Upper lobe of right lung (tissue), 1 donor: ENCODE measurements at regions not wholly inside any gene's neighbourhood (a gene's known extent, or its start where the extent isn't known, plus 50 kb on each side); places are given as distances from the start of the nearest gene placed in this dataset.
A peak's percentile ranks its signal among the peaks of the same experiment; 100 is the strongest.

Source experiments
- ATAC-seq: fragments of 200-7000 bp; cut with Tn5 transposase; one replicate; pipeline ENCODE4 v1.9.1; 2020; ENCODE audit warnings: mild to moderate bottlenecking, moderate library complexity
- DNase-seq: peaks from one replicate; pipeline ENCODE4 v3.0.0-alpha.2; 2020
- H3K27ac ChIP-seq: fragments of 200-600 bp; one replicate; pipeline ENCODE4 v1.8.0; 2022
- H3K27me3 ChIP-seq: fragments of 200-600 bp; one replicate; pipeline ENCODE4 v1.8.0; 2022; ENCODE audit warnings: mild to moderate bottlenecking
- H3K36me3 ChIP-seq: fragments of 200-600 bp; one replicate; pipeline ENCODE4 v1.8.0; 2022
- H3K4me1 ChIP-seq: fragments of 200-600 bp; one replicate; pipeline ENCODE4 v1.8.0; 2022
- H3K4me3 ChIP-seq: fragments of 200-600 bp; one replicate; pipeline ENCODE4 v1.8.0; 2022; ENCODE audit warnings: mild to moderate bottlenecking
- H3K9me3 ChIP-seq: fragments of 200-600 bp; one replicate; pipeline ENCODE4 v1.8.0; 2022
- CTCF ChIP-seq: fragments of 200-600 bp; IDR thresholded peaks from one replicate; pipeline ENCODE4 v1.8.0; 2022; ENCODE audit warnings: antibody characterized with exemption
- intact Hi-C: fragments of 100-400 bp; cut with DNase I; formaldehyde crosslinking; loops from one replicate; pipeline ENCODE4 v1.11.0; 2022
- donor health status: DM: no; HTN: yes; CAD: no; lungs with severe emphysema.

- Histone ChIP-seq H3K9me3 (no peaks in the 10 kb centered on the region), H3K36me3 (no peaks in the 10 kb centered on the region), H3K27ac (no peak overlapping the region), H3K4me1 (peaks cover 9% of the 10 kb centered on the region), H3K27me3 (no peaks in the 10 kb centered on the region), H3K4me3 (no peak overlapping the region)
- no peak for ATAC-seq
- intact Hi-C loops, result no loop called here
- DNase-seq, result no peak
- TF ChIP-seq CTCF, result no peak
Measured at GRCh38 chr5:57842364-57843058, 359.9 kb upstream of the ACTBL2 start.

DNA sequence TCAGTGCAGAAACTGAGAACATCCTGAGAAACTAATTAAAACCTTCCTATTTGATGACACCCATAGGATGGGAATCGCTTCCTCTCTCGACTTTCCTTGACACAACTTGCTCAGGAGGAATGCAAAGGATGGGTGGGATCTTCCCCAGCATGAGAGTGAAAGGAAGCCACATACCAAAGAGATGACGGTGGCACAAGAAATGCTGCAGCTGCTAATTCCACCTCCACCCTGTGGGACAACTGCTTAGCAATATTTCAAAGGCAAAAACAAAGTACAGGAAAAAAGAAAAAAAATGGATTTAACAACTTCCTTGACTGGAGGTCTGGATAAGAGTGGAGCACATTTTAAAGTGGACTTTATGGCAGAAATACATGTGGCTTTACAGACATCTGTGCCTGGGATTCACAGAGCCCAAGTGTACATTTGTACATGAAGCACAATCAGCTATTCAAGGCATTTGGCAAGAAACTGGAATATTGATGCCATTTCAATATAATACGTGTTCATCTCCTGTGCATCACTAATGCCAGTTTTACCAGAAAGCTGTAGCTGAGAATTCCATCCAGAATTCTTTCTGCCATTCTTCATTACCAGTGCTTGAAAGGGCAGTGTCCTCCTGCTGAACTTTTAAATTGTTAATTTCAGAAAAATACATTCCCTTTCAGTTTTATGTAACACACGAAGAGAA, 359.2 kb upstream of the ACTBL2 start:
- Histone ChIP-seq H3K27ac (no peak overlapping the region), H3K9me3 (no peaks in the 10 kb centered on the region), H3K4me3 (no peak overlapping the region), H3K4me1 (peaks cover 9% of the 10 kb centered on the region), H3K27me3 (no peaks in the 10 kb centered on the region), H3K36me3 (no peaks in the 10 kb centered on the region)
- ATAC-seq (peak; percentile 40), DNase-seq (no peak)
- TF ChIP-seq CTCF, result no peak
- intact Hi-C loops, result no loop called here

- H3K36me3 ChIP-seq, result no peaks in the 10 kb centered on the region
- no peak for TF ChIP-seq CTCF
- no peak overlapping the region for H3K27ac ChIP-seq
- H3K4me1 ChIP-seq, result peaks cover 9% of the 10 kb centered on the region
- no peak overlapping the region for H3K4me3 ChIP-seq
- no peak for DNase-seq
- H3K9me3 ChIP-seq, result no peaks in the 10 kb centered on the region
- intact Hi-C loops, result no loop called here
- H3K27me3 ChIP-seq, result no peaks in the 10 kb centered on the region
- ATAC-seq, result no peak
Measured at GRCh38 chr5:57839437-57840079, 356.9 kb upstream of the ACTBL2 start.

- no peak overlapping the region for H3K4me3 ChIP-seq
- intact Hi-C loops, result no loop called here
- H3K27ac ChIP-seq, result no peak overlapping the region
- no peak for ATAC-seq
- no peaks in the 10 kb centered on the region for H3K36me3 ChIP-seq
- no peak for TF ChIP-seq CTCF
- peaks cover 9% of the 10 kb centered on the region for H3K4me1 ChIP-seq
- H3K27me3 ChIP-seq, result no peaks in the 10 kb centered on the region
- no peaks in the 10 kb centered on the region for H3K9me3 ChIP-seq
- DNase-seq, result no peak
Measured at GRCh38 chr5:57839025-57839424, 356.4 kb upstream of the ACTBL2 start.

DNA sequence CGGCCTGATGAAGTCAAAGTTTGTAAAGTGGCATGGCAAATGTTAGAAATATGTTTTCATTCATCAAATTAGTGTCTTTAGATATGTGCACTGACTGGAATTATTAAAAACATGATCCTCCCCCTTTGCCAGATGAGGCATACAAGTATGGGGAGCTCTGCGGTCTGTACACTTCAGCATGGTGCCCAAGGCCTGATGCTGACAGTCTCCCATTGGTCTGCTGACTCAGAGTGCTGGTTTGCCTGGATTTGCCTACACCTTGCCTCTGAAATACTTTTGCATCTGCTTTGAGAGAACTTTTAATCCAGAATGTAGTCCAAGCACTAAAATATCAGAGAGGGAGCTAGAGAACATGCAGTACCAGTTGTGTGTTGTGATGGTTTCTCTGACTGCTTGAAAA, 354.3 kb upstream of the ACTBL2 start:
- DNase-seq (no peak), ATAC-seq (no peak)
- Histone ChIP-seq H3K9me3 (no peaks in the 10 kb centered on the region), H3K4me1 (peaks cover 5% of the 10 kb centered on the region), H3K27ac (no peak overlapping the region), H3K36me3 (no peaks in the 10 kb centered on the region), H3K4me3 (no peak overlapping the region), H3K27me3 (no peaks in the 10 kb centered on the region)
- intact Hi-C loops, result no loop called here
- TF ChIP-seq CTCF, result no peak
